HL-60 (cell line): ENCODE measurements at regions not wholly inside any gene's neighbourhood (a gene's known extent, or its start where the extent isn't known, plus 50 kb on each side); places are given as distances from the start of the nearest gene placed in this dataset.

ENCODE experiments used
- DNase-seq, 2 experiments: peaks; one replicate each; pipeline ENCODE4 v3.0.0-alpha.2; 2010 to 2020; ENCODE audit warnings: low read depth in 1 of 2, low spot score in 1 of 2
- H3K27ac ChIP-seq: fragments of 250-450 bp; sonication (Bioruptor Pico); replicated peaks from 2 replicates; pipeline ENCODE4 v1.5.1; 2020; ENCODE audit warnings: mild to moderate bottlenecking, moderate library complexity
- H3K27me3 ChIP-seq: fragments of 250-450 bp; sonication (Bioruptor Pico); 2 replicates; pipeline ENCODE4 v1.5.1; 2021; ENCODE audit warnings: mild to moderate bottlenecking, moderate library complexity; ENCODE audit not compliant: insufficient read depth, poor library complexity, severe bottlenecking
- H3K4me3 ChIP-seq: replicated peaks from 2 replicates; pipeline ENCODE4 v1.5.1; 2011; ENCODE audit warnings: mild to moderate bottlenecking, control low read depth, low read length; ENCODE audit not compliant: insufficient read depth
- CTCF ChIP-seq: IDR thresholded peaks from one replicate; pipeline ENCODE4 v1.5.1; 2011; ENCODE audit warnings: low read length, control low read depth, inconsistent platforms; ENCODE audit not compliant: insufficient read depth
- GABPA ChIP-seq: IDR thresholded peaks from 2 replicates; pipeline ENCODE4 v1.6.1; 2012; ENCODE audit warnings: low read depth
- POLR2AphosphoS5 ChIP-seq: IDR thresholded peaks from 2 replicates; pipeline ENCODE4 v1.6.1; 2012; ENCODE audit warnings: low read depth
- REST ChIP-seq: IDR thresholded peaks from 2 replicates; pipeline ENCODE4 v1.6.1; 2012; ENCODE audit warnings: low read depth; ENCODE audit not compliant: insufficient replicate concordance
- SPI1 ChIP-seq: IDR thresholded peaks from 2 replicates; pipeline ENCODE4 v1.6.1; 2012; ENCODE audit warnings: low read depth, mild to moderate bottlenecking, borderline replicate concordance

- Histone ChIP-seq H3K4me3 (no peak overlapping the region), H3K27ac (no peak overlapping the region), H3K27me3 (no peaks in the 10 kb centered on the region)
- DNase-seq: no peak
- no peak for TF ChIP-seq CTCF
- no peak for TF ChIP-seq POLR2AphosphoS5
- no peak for TF ChIP-seq REST
- no peak for TF ChIP-seq GABPA
Observed at GRCh38 chr1:29499104-29499650, 262.9 kb downstream of the PTPRU start.

GRCh38 chr1:29498126-29499103 lies 262.1 kb downstream of the PTPRU start:
- DNase-seq: no peak
- no peak overlapping the region for H3K4me3 ChIP-seq
- H3K27ac ChIP-seq: no peak overlapping the region
- TF ChIP-seq SPI1: no peak
- H3K27me3 ChIP-seq: no peaks in the 10 kb centered on the region

GRCh38 chr1:29497395-29498125 lies 261.2 kb downstream of the PTPRU start:
- no peak overlapping the region for H3K4me3 ChIP-seq
- no peak for DNase-seq
- H3K27me3 ChIP-seq: no peaks in the 10 kb centered on the region
- H3K27ac ChIP-seq: no peak overlapping the region
- TF ChIP-seq GABPA: no peak
- no peak for TF ChIP-seq POLR2AphosphoS5
- TF ChIP-seq CTCF: no peak
- TF ChIP-seq SPI1: no peak

GRCh38 chr1:29496701-29497100 lies 260.4 kb downstream of the PTPRU start:
- no peak for DNase-seq
- Histone ChIP-seq H3K27me3 (no peaks in the 10 kb centered on the region), H3K27ac (no peak overlapping the region), H3K4me3 (no peak overlapping the region)
- TF ChIP-seq REST (no peak), GABPA (no peak), POLR2AphosphoS5 (no peak), SPI1 (no peak), CTCF (no peak)
